HCT116 (cell line): ENCODE measurements at regions not wholly inside any gene's neighbourhood (a gene's known extent, or its start where the extent isn't known, plus 50 kb on each side); places are given as distances from the start of the nearest gene placed in this dataset.

Source experiments
- ATAC-seq: fragments of 200-7000 bp; cut with Tn5 transposase; 2 replicates; pipeline ENCODE4 v1.9.1; 2020; ENCODE audit warnings: mild to moderate bottlenecking, moderate library complexity
- BruUV-seq: library from RNA; stranded (reverse); fragments of 400-500 nt; replicated peaks from 2 replicates; lab custom pipeline; 2021; lab: Mats Ljungman, UMichigan
- CTCF ChIA-PET: fragments of 300-600 bp; sonication (Branson Sonifier 250); formaldehyde crosslinking; loops from one replicate; lab custom pipeline; 2021; ENCODE audit warnings: antibody characterized with exemption; lab: Charles Lee
- POLR2A ChIA-PET: fragments of 300-600, 350-600 bp; sonication (Branson Sonifier 250); formaldehyde crosslinking; loops from one replicate; lab custom pipeline; 2021; ENCODE audit warnings: antibody characterized with exemption; lab: Charles Lee
- RAD21 ChIA-PET, 2 experiments: fragments of 300-600 bp; sonication (Branson Sonifier 250); formaldehyde crosslinking; loops; one replicate each; lab custom pipeline; 2023; ENCODE audit warnings: low total read pairs in 2 of 2; ENCODE audit not compliant: uncharacterized antibody in 2 of 2, unreplicated experiment in 2 of 2, low non-redundant PET in 1 of 2; lab: Charles Lee
- DNase-seq: peaks from one replicate; pipeline ENCODE4 v3.0.0-alpha.2; 2010; ENCODE audit warnings: low read depth, low spot score
- H2AFZ ChIP-seq: fragments of 200-600 bp; shearing (Covaris generic), sonication (generic); 2 replicates; pipeline ENCODE4 v1.6.1; 2017; ENCODE audit warnings: low read depth, mixed run types, mixed read lengths, antibody characterized with exemption, low read length; ENCODE audit not compliant: poor library complexity, severe bottlenecking
- H3K27ac ChIP-seq: 2 replicates; pipeline ENCODE4 v1.5.1; 2012; ENCODE audit warnings: low read depth, low read length
- H3K27me3 ChIP-seq: fragments of 200-600 bp; sonication (generic); 2 replicates; pipeline ENCODE4 v1.6.1; 2016; ENCODE audit warnings: mixed run types, low read length, mixed read lengths; ENCODE audit not compliant: insufficient read depth
- H3K36me3 ChIP-seq, 2 experiments: fragments of 200-500 bp in 1 of 2; fragments of 200-600 bp in 1 of 2; sonication (Bioruptor generic) in 1 of 2; sonication (generic) in 1 of 2; 2 replicates each; pipeline versions ENCODE4 v1.5.1 to v1.6.1; 2014 to 2016; ENCODE audit warnings: low read length in 2 of 2, inconsistent platforms in 1 of 2, mixed read lengths in 1 of 2, mixed run types in 1 of 2; ENCODE audit not compliant: insufficient read depth in 2 of 2, control insufficient read depth in 1 of 2
- H3K4me1 ChIP-seq, 2 experiments: fragments of 200-600 bp in 1 of 2; sonication (generic) in 1 of 2; 2 replicates each; pipeline versions ENCODE4 v1.5.1 to v1.6.1; 2012 to 2017; ENCODE audit warnings: low read length in 2 of 2, inconsistent platforms in 1 of 2, mild to moderate bottlenecking in 1 of 2, mixed read lengths in 1 of 2, mixed run types in 1 of 2, moderate library complexity in 1 of 2; ENCODE audit not compliant: insufficient read depth in 2 of 2, control insufficient read depth in 1 of 2
- H3K4me2 ChIP-seq: fragments of 200-600 bp; sonication (generic); 2 replicates; pipeline ENCODE4 v1.6.1; 2017; ENCODE audit warnings: mixed run types, low read length, mixed read lengths
- H3K4me3 ChIP-seq, 2 experiments: fragments of 200-600 bp in 1 of 2; sonication (generic) in 1 of 2; replicated peaks in 1 of 2; 2 replicates each; pipeline ENCODE4 v1.5.1; 2011 to 2016; ENCODE audit warnings: low read length in 2 of 2, control low read depth in 1 of 2, low read depth in 1 of 2, mild to moderate bottlenecking in 1 of 2, mixed read lengths in 1 of 2, mixed run types in 1 of 2
- H3K79me2 ChIP-seq: fragments of 200-600 bp; sonication (generic); 2 replicates; pipeline ENCODE4 v1.6.1; 2017; ENCODE audit warnings: mild to moderate bottlenecking, mixed run types, low read length, moderate library complexity, mixed read lengths; ENCODE audit not compliant: insufficient read depth
- H3K9ac ChIP-seq: fragments of 200-600 bp; sonication (generic); 2 replicates; pipeline ENCODE4 v1.6.1; 2016; ENCODE audit warnings: low read length, mixed read lengths
- H3K9me2 ChIP-seq: fragments of 200-600 bp; sonication (generic), shearing (Covaris generic); 2 replicates; pipeline ENCODE4 v1.6.1; 2017; ENCODE audit warnings: mixed run types, mild to moderate bottlenecking, moderate library complexity; ENCODE audit not compliant: insufficient read depth
- H3K9me3 ChIP-seq, 2 experiments: fragments of 200-500 bp in 1 of 2; fragments of 200-600 bp in 1 of 2; sonication (Bioruptor generic) in 1 of 2; sonication (generic) in 1 of 2; 2 replicates each; pipeline ENCODE4 v1.6.1; 2014 to 2017; ENCODE audit warnings: low read length in 2 of 2, mixed read lengths in 2 of 2, inconsistent platforms in 1 of 2, low read depth in 1 of 2, mild to moderate bottlenecking in 1 of 2, mixed run types in 1 of 2, moderate library complexity in 1 of 2; ENCODE audit not compliant: control insufficient read depth in 1 of 2, insufficient read depth in 1 of 2
- H4K20me1 ChIP-seq: fragments of 200-600 bp; sonication (generic), shearing (Covaris generic); 2 replicates; pipeline ENCODE4 v1.6.1; 2017; ENCODE audit warnings: mixed run types, mild to moderate bottlenecking, moderate library complexity; ENCODE audit not compliant: insufficient read depth
- CBX3 ChIP-seq: IDR thresholded peaks from 2 replicates; pipeline ENCODE4 v1.6.1; 2012; ENCODE audit warnings: low read depth
- EGR1 ChIP-seq: IDR thresholded peaks from 2 replicates; pipeline ENCODE4 v1.6.1; 2012; ENCODE audit warnings: low read depth
- ELF1 ChIP-seq: IDR thresholded peaks from 2 replicates; pipeline ENCODE4 v1.6.1; 2012; ENCODE audit warnings: low read depth, borderline replicate concordance
- EZH2 ChIP-seq: fragments of 200-600 bp; sonication (generic); IDR thresholded peaks from 2 replicates; pipeline ENCODE4 v1.6.1; 2017; ENCODE audit warnings: antibody characterized with exemption, mixed run types
- EZH2phosphoT487 ChIP-seq: fragments of 200-600 bp; IDR thresholded peaks from 2 replicates; pipeline ENCODE4 v1.6.1; 2018; ENCODE audit warnings: antibody characterized with exemption, borderline replicate concordance
- FOSL1 ChIP-seq: IDR thresholded peaks from 2 replicates; pipeline ENCODE4 v1.6.1; 2012; ENCODE audit warnings: low read depth
- JUND ChIP-seq: IDR thresholded peaks from 2 replicates; pipeline ENCODE4 v1.6.1; 2012
- POLR2A ChIP-seq: IDR thresholded peaks from 2 replicates; pipeline ENCODE4 v1.7.0; 2011; ENCODE audit warnings: borderline replicate concordance; ENCODE audit not compliant: insufficient read depth, insufficient read length; ENCODE audit errors: extremely low read depth
- POLR2AphosphoS5 ChIP-seq: IDR thresholded peaks from 2 replicates; pipeline ENCODE4 v1.6.1; 2011; ENCODE audit warnings: mild to moderate bottlenecking, low read depth, low read length, moderate library complexity
- RAD21 ChIP-seq: IDR thresholded peaks from 2 replicates; pipeline ENCODE4 v1.6.1; 2012; ENCODE audit warnings: low read depth, mild to moderate bottlenecking
- SP1 ChIP-seq: IDR thresholded peaks from 2 replicates; pipeline ENCODE4 v1.6.1; 2012; ENCODE audit warnings: low read depth
- SRF ChIP-seq: IDR thresholded peaks from 2 replicates; pipeline ENCODE4 v1.6.1; 2012; ENCODE audit warnings: low read depth
- TCF7L2 ChIP-seq: IDR thresholded peaks from 2 replicates; pipeline ENCODE4 v1.7.0; 2011; ENCODE audit warnings: borderline replicate concordance, inconsistent platforms; ENCODE audit not compliant: insufficient read depth, insufficient read length; ENCODE audit errors: extremely low read depth
- ZFX ChIP-seq: fragments of 450-650 bp; IDR thresholded peaks from 2 replicates; pipeline ENCODE4 v1.6.1; 2017
- intact Hi-C: fragments of 100-400 bp; cut with micrococcal nuclease; formaldehyde crosslinking; loops from 2 replicates; pipeline ENCODE4 v1.10.0; 2022
- TF ChIP-seq, protein P1 (sequence below): IDR thresholded peaks from 2 replicates; pipeline ENCODE4 v1.6.1; 2012
- TF ChIP-seq, protein P2 (sequence below): IDR thresholded peaks from 2 replicates; pipeline ENCODE4 v1.6.1; 2011; ENCODE audit warnings: mild to moderate bottlenecking, low read length, moderate library complexity; ENCODE audit not compliant: insufficient replicate concordance; ENCODE audit errors: extremely low read depth
- TF ChIP-seq, protein P3 (sequence below): IDR thresholded peaks from 2 replicates; pipeline ENCODE4 v1.6.1; 2012
- TF ChIP-seq, protein P4 (sequence below): IDR thresholded peaks from 2 replicates; pipeline ENCODE4 v1.6.1; 2012; ENCODE audit warnings: low read depth

DNA sequence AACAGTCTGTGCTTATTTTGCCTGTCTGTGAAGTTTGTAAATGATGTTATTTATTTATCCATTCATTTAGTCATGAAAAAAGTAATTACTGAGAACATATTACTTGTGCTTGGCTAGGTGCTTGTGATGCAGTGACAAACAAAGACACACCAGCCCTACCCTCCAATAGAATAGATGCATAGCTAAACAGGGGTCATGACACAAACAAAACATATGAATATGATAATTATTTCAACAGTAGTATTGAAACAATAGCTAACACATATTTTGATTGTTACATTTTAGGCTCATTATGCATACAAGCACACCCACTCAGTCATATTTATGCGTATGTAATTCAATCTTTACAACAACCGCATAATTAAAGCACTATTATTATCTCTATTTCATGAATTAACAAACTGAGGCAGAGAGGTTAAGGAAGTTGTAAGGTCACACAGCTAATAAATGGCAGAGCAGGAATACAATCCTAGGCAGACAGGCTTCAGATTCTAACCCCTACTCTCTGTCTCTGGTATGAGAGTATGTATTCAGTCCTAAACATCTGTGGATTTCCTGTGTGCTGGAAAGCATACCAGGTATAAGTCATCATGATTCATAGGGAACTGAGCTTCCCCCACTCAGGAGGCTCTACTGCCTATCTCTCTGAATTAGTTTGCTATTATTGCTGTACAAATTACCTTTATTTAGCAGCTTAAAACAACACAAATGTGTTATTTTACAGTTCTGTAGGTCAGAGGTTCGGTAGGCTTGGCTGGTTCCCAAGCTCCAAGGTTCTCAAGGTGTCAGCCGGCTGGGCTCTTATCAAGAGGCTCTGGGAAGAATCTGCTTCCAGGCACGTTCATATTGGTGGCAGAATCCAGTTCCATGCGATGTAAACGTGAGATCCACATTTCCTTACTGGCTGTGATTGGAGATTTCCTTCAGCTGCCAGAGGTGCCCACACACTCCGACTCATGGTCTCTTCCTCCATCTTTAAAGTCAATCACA, 509.4 kb downstream of the GALC start:
- no TSS peak for BruUV-seq
- RAD21 ChIA-PET = no interaction called here
- Histone ChIP-seq H3K27me3 (no peaks in the 10 kb centered on the region), H3K27ac (no peak overlapping the region), H3K4me3 (no peak overlapping the region), H4K20me1 (no peaks in the 10 kb centered on the region), H3K4me1 (no peaks in the 10 kb centered on the region), H3K9me3 (peaks cover 16 to 28% of the 10 kb centered on the region in 2 experiments; a peak in 2 of 4 replicates), H3K9me2 (no peaks in the 10 kb centered on the region), H3K4me2 (no peak overlapping the region), H3K79me2 (no peaks in the 10 kb centered on the region), H3K36me3 (no peaks in the 10 kb centered on the region), H3K9ac (no peak overlapping the region), H2AFZ (no peak overlapping the region)
- POLR2A ChIA-PET = no interaction called here
- no peak for DNase-seq
- no peak for ATAC-seq
- intact Hi-C loops = no loop called here
- no peak for TF ChIP-seq SP1
- TF ChIP-seq, protein P1, sequence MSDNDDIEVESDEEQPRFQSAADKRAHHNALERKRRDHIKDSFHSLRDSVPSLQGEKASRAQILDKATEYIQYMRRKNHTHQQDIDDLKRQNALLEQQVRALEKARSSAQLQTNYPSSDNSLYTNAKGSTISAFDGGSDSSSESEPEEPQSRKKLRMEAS = no peak
- no peak for TF ChIP-seq EZH2phosphoT487
- TF ChIP-seq EGR1 = no peak
- TF ChIP-seq RAD21 = no peak
- TF ChIP-seq, protein P2, sequence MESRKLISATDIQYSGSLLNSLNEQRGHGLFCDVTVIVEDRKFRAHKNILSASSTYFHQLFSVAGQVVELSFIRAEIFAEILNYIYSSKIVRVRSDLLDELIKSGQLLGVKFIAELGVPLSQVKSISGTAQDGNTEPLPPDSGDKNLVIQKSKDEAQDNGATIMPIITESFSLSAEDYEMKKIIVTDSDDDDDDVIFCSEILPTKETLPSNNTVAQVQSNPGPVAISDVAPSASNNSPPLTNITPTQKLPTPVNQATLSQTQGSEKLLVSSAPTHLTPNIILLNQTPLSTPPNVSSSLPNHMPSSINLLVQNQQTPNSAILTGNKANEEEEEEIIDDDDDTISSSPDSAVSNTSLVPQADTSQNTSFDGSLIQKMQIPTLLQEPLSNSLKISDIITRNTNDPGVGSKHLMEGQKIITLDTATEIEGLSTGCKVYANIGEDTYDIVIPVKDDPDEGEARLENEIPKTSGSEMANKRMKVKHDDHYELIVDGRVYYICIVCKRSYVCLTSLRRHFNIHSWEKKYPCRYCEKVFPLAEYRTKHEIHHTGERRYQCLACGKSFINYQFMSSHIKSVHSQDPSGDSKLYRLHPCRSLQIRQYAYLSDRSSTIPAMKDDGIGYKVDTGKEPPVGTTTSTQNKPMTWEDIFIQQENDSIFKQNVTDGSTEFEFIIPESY = no peak
- TF ChIP-seq, protein P3, sequence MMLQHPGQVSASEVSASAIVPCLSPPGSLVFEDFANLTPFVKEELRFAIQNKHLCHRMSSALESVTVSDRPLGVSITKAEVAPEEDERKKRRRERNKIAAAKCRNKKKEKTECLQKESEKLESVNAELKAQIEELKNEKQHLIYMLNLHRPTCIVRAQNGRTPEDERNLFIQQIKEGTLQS = no peak
- TF ChIP-seq POLR2AphosphoS5 = no peak
- TF ChIP-seq ELF1 = no peak
- no peak for TF ChIP-seq CBX3
- no peak for TF ChIP-seq EZH2
- no peak for TF ChIP-seq TCF7L2
- no peak for TF ChIP-seq POLR2A
- TF ChIP-seq JUND = no peak
- no peak for TF ChIP-seq SRF
- TF ChIP-seq ZFX = no peak
- no peak for TF ChIP-seq FOSL1
- TF ChIP-seq, protein P4, sequence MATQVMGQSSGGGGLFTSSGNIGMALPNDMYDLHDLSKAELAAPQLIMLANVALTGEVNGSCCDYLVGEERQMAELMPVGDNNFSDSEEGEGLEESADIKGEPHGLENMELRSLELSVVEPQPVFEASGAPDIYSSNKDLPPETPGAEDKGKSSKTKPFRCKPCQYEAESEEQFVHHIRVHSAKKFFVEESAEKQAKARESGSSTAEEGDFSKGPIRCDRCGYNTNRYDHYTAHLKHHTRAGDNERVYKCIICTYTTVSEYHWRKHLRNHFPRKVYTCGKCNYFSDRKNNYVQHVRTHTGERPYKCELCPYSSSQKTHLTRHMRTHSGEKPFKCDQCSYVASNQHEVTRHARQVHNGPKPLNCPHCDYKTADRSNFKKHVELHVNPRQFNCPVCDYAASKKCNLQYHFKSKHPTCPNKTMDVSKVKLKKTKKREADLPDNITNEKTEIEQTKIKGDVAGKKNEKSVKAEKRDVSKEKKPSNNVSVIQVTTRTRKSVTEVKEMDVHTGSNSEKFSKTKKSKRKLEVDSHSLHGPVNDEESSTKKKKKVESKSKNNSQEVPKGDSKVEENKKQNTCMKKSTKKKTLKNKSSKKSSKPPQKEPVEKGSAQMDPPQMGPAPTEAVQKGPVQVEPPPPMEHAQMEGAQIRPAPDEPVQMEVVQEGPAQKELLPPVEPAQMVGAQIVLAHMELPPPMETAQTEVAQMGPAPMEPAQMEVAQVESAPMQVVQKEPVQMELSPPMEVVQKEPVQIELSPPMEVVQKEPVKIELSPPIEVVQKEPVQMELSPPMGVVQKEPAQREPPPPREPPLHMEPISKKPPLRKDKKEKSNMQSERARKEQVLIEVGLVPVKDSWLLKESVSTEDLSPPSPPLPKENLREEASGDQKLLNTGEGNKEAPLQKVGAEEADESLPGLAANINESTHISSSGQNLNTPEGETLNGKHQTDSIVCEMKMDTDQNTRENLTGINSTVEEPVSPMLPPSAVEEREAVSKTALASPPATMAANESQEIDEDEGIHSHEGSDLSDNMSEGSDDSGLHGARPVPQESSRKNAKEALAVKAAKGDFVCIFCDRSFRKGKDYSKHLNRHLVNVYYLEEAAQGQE = no peak
- CTCF ChIA-PET = no interaction called here
